ENCODE measurements at regions not wholly inside any gene's neighbourhood (a gene's known extent, or its start where the extent isn't known, plus 50 kb on each side); places are given as distances from the start of the nearest gene placed in this dataset.

DNA sequence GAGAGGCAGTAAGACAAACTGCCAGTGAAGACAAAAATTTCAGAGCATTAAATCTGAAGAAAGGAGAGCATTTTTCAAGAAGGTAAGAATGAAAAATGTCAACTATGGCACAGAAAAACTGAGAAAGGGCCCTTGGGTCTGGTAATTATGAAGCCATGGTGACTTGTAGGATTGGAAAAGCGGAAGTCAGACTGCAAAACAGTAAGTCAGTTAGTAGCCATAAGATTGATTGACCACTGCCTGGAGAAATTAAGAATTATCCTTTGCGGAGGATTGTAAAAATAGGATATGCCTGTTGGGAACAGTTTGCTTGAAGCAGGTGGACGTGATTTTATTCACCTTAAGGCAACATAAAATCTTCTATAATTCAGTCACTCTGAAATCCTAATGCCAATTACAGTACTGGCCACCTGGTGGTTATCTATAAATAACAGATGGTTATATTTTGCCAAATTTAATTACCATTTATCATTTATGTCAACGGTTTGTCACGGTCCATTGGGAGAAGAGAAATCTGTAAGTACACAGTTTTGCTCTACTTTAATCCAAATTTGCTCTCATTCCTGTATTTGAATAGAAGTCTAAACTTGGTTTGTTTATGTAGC lies 127.1 kb upstream of the CNTN1 start:
- TF ChIP-seq POLR2A (IDR thresholded peaks at IDR 0.05; ENCODE audit: extremely low read depth, insufficient read length) = no peak
- TF ChIP-seq, protein P1, sequence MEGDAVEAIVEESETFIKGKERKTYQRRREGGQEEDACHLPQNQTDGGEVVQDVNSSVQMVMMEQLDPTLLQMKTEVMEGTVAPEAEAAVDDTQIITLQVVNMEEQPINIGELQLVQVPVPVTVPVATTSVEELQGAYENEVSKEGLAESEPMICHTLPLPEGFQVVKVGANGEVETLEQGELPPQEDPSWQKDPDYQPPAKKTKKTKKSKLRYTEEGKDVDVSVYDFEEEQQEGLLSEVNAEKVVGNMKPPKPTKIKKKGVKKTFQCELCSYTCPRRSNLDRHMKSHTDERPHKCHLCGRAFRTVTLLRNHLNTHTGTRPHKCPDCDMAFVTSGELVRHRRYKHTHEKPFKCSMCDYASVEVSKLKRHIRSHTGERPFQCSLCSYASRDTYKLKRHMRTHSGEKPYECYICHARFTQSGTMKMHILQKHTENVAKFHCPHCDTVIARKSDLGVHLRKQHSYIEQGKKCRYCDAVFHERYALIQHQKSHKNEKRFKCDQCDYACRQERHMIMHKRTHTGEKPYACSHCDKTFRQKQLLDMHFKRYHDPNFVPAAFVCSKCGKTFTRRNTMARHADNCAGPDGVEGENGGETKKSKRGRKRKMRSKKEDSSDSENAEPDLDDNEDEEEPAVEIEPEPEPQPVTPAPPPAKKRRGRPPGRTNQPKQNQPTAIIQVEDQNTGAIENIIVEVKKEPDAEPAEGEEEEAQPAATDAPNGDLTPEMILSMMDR (IDR thresholded peaks at IDR 0.05; ENCODE audit: low read depth, low read length) = no peak
- TF ChIP-seq, protein P2, sequence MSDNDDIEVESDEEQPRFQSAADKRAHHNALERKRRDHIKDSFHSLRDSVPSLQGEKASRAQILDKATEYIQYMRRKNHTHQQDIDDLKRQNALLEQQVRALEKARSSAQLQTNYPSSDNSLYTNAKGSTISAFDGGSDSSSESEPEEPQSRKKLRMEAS (IDR thresholded peaks at IDR 0.05; ENCODE audit: low read depth, low read length) = no peak
- TF ChIP-seq MYC (IDR thresholded peaks at IDR 0.05; ENCODE audit: low read depth, low read length) = no peak
